ENCODE measurements at regions not wholly inside any gene's neighbourhood (a gene's known extent, or its start where the extent isn't known, plus 50 kb on each side); places are given as distances from the start of the nearest gene placed in this dataset.

GRCh38 chr18:5779922-5780321 lies 115.4 kb downstream of the TMEM200C start:
- no peak for DNase-seq (ENCODE audit: low spot score)
- CTCF ChIA-PET, result no interaction called here
- no peak overlapping the region for H3K27ac ChIP-seq
- POLR2A ChIA-PET (ENCODE audit: low non-redundant PET), result no interaction called here
- no peak for TF ChIP-seq CTCF (conservative IDR thresholded peaks at IDR 0.05; ENCODE audit: low read depth)

GRCh38 chr18:5772306-5773105 lies 122.8 kb downstream of the TMEM200C start:
- CTCF ChIA-PET, result no interaction called here
- DNase-seq (ENCODE audit: low spot score), result no peak
- TF ChIP-seq CTCF (conservative IDR thresholded peaks at IDR 0.05; ENCODE audit: low read depth), result no peak
- no peak overlapping the region for H3K27ac ChIP-seq
- POLR2A ChIA-PET (ENCODE audit: low non-redundant PET), result no interaction called here

GRCh38 chr18:5771343-5771742 lies 124.0 kb downstream of the TMEM200C start:
- no peak for TF ChIP-seq CTCF (conservative IDR thresholded peaks at IDR 0.05; ENCODE audit: low read depth)
- ChIA-PET CTCF (interaction anchor here (0.8 kb wide), 1 partner anchor 108 kb away, joined by 8 read pairs; no protein-coding TSS in a partner anchor), POLR2A (ENCODE audit: low non-redundant PET) (no interaction called here)
- DNase-seq (ENCODE audit: low spot score), result no peak
- no peak overlapping the region for H3K27ac ChIP-seq

- no peak for TF ChIP-seq CTCF (conservative IDR thresholded peaks at IDR 0.05; ENCODE audit: low read depth)
- DNase-seq (ENCODE audit: low spot score), result no peak
- ChIA-PET POLR2A (ENCODE audit: low non-redundant PET) (no interaction called here), CTCF (no interaction called here)
- no peak overlapping the region for H3K27ac ChIP-seq
Measured at GRCh38 chr18:5770176-5770575, 125.1 kb downstream of the TMEM200C start.

GRCh38 chr18:5768454-5768853 lies 126.9 kb downstream of the TMEM200C start:
- ChIA-PET POLR2A (ENCODE audit: low non-redundant PET) (no interaction called here), CTCF (no interaction called here)
- no peak for DNase-seq (ENCODE audit: low spot score)
- H3K27ac ChIP-seq, result no peak overlapping the region
- no peak for TF ChIP-seq CTCF (conservative IDR thresholded peaks at IDR 0.05; ENCODE audit: low read depth)

- CTCF ChIA-PET, result no interaction called here
- POLR2A ChIA-PET (ENCODE audit: low non-redundant PET), result no interaction called here
- H3K27ac ChIP-seq, result no peak overlapping the region
- no peak for DNase-seq (ENCODE audit: low spot score)
- TF ChIP-seq CTCF (conservative IDR thresholded peaks at IDR 0.05; ENCODE audit: low read depth), result no peak
Measured at GRCh38 chr18:5759194-5759593, 136.1 kb downstream of the TMEM200C start.
